SK-N-SH (cell line): ENCODE measurements at regions not wholly inside any gene's neighbourhood (a gene's known extent, or its start where the extent isn't known, plus 50 kb on each side); places are given as distances from the start of the nearest gene placed in this dataset.
A peak's percentile ranks its signal among the peaks of the same experiment; 100 is the strongest.

Source experiments
- CTCF ChIA-PET: fragments of 300-600, 350-600 bp; formaldehyde crosslinking; extraction: SDS; loops from one replicate; lab custom pipeline; 2021; lab: Yijun Ruan, JAX
- POLR2A ChIA-PET: fragments of 350-600 bp; sonication (Branson Sonifier 250); formaldehyde crosslinking; extraction: SDS; loops from one replicate; lab custom pipeline; 2020; ENCODE audit warnings: antibody characterized with exemption, inconsistent platforms; lab: Yijun Ruan, JAX
- DNase-seq: peaks from one replicate; pipeline ENCODE4 v3.0.0; 2012
- H2AFZ ChIP-seq: fragments of 200-600 bp; sonication (generic); 2 replicates; pipeline ENCODE4 v1.8.1; 2016; ENCODE audit warnings: antibody characterized with exemption, mild to moderate bottlenecking, low read depth
- H3F3A ChIP-seq: fragments of 200-600 bp; sonication (generic); replicated peaks from 2 replicates; pipeline ENCODE3; 2016; ENCODE audit warnings: antibody characterized with exemption, mild to moderate bottlenecking; ENCODE audit not compliant: insufficient read depth
- H3K27ac ChIP-seq, 2 experiments: fragments of 200-500 bp in 1 of 2; fragments of 200-600 bp in 1 of 2; sonication (Bioruptor generic) in 1 of 2; sonication (generic), shearing (Covaris generic) in 1 of 2; 2 replicates each; pipeline versions ENCODE4 v1.5.1 to v1.6.1; 2014 to 2016; ENCODE audit warnings: low read depth in 2 of 2, inconsistent platforms in 1 of 2, low read length in 1 of 2, mild to moderate bottlenecking in 1 of 2, mixed read lengths in 1 of 2
- H3K27me3 ChIP-seq: fragments of 200-600 bp; sonication (generic), shearing (Covaris generic); 2 replicates; pipeline ENCODE4 v1.6.1; 2016; ENCODE audit warnings: mixed run types; ENCODE audit not compliant: insufficient read depth
- H3K36me3 ChIP-seq, 2 experiments: fragments of 200-500 bp in 1 of 2; fragments of 200-600 bp in 1 of 2; sonication (Bioruptor generic) in 1 of 2; sonication (generic) in 1 of 2; replicated peaks in 1 of 2; 2 replicates each; pipeline versions ENCODE3 to v1.5.1; 2014 to 2016; ENCODE audit warnings: low read length in 1 of 2, mild to moderate bottlenecking in 1 of 2; ENCODE audit not compliant: insufficient read depth in 2 of 2, control insufficient read depth in 1 of 2
- H3K4me1 ChIP-seq, 2 experiments: fragments of 200-500 bp in 1 of 2; fragments of 200-600 bp in 1 of 2; sonication (Bioruptor generic) in 1 of 2; sonication (generic), shearing (Covaris generic) in 1 of 2; 2 replicates each; pipeline versions ENCODE4 v1.5.1 to v1.6.1; 2014 to 2016; ENCODE audit warnings: low read depth in 1 of 2, low read length in 1 of 2, mixed run types in 1 of 2; ENCODE audit not compliant: insufficient read depth in 2 of 2, control insufficient read depth in 1 of 2
- H3K4me2 ChIP-seq: fragments of 200-600 bp; sonication (generic), shearing (Covaris generic); 2 replicates; pipeline ENCODE4 v1.6.1; 2017; ENCODE audit warnings: mixed run types
- H3K4me3 ChIP-seq, 2 experiments: fragments of 200-500 bp in 1 of 2; fragments of 200-600 bp in 1 of 2; sonication (Bioruptor generic) in 1 of 2; sonication (generic), shearing (Covaris generic) in 1 of 2; 2 replicates each; pipeline versions ENCODE4 v1.5.1 to v1.8.1; 2014 to 2016; ENCODE audit warnings: low read depth in 2 of 2, inconsistent platforms in 1 of 2, low read length in 1 of 2, mild to moderate bottlenecking in 1 of 2, mixed read lengths in 1 of 2, moderate library complexity in 1 of 2
- H3K79me2 ChIP-seq: fragments of 200-600 bp; sonication (generic); 2 replicates; pipeline ENCODE4 v1.8.1; 2017; ENCODE audit warnings: mild to moderate bottlenecking; ENCODE audit not compliant: insufficient read depth
- H3K9ac ChIP-seq: fragments of 200-600 bp; sonication (generic); 2 replicates; pipeline ENCODE4 v1.6.1; 2017; ENCODE audit warnings: mixed run types
- H3K9me2 ChIP-seq: fragments of 200-600 bp; sonication (generic); 2 replicates; pipeline ENCODE4 v1.6.1; 2017; ENCODE audit warnings: mixed run types
- H3K9me3 ChIP-seq: fragments of 200-600 bp; sonication (generic); 2 replicates; pipeline ENCODE4 v1.6.1; 2017; ENCODE audit warnings: mixed run types, mild to moderate bottlenecking, moderate library complexity
- H4K20me1 ChIP-seq: fragments of 200-600 bp; sonication (generic); 2 replicates; pipeline ENCODE4 v1.6.1; 2017; ENCODE audit warnings: mild to moderate bottlenecking, mixed run types; ENCODE audit not compliant: insufficient read depth
- CHD2 ChIP-seq: fragments of 150-350 bp; IDR thresholded peaks from 2 replicates; pipeline ENCODE4 v1.6.1; 2018; ENCODE audit warnings: low read length; ENCODE audit not compliant: partially characterized antibody
- EP300 ChIP-seq, 2 experiments: IDR thresholded peaks; 2 replicates each; pipeline versions ENCODE4 v1.4.0 to v1.6.1; 2012; ENCODE audit warnings: borderline replicate concordance in 1 of 2, low read depth in 1 of 2, low read length in 1 of 2
- EZH2phosphoT487 ChIP-seq: fragments of 200-600 bp; sonication (generic); IDR thresholded peaks from 2 replicates; pipeline ENCODE4 v1.6.1; 2017; ENCODE audit warnings: low read depth, mixed run types, mild to moderate bottlenecking, antibody characterized with exemption, moderate library complexity, borderline replicate concordance
- FOXJ3 ChIP-seq: sonication (generic); formaldehyde crosslinking; IDR thresholded peaks from 2 replicates; pipeline ENCODE4 v1.5.1; 2020; ENCODE audit warnings: mild to moderate bottlenecking, missing genetic modification reagents
- GATA2 ChIP-seq: sonication (generic); formaldehyde crosslinking; IDR thresholded peaks from 2 replicates; pipeline ENCODE4 v1.5.0; 2020; ENCODE audit warnings: mild to moderate bottlenecking, missing genetic modification reagents
- IRF3 ChIP-seq: fragments of 150-350 bp; IDR thresholded peaks from 2 replicates; pipeline ENCODE4 v1.6.1; 2016; ENCODE audit warnings: mild to moderate bottlenecking, low read depth, low read length
- JUND ChIP-seq: IDR thresholded peaks from 2 replicates; pipeline ENCODE4 v1.4.0; 2012
- MAX ChIP-seq: IDR thresholded peaks from 2 replicates; pipeline ENCODE4 v1.4.0; 2012; ENCODE audit warnings: low read depth
- PBX3 ChIP-seq: IDR thresholded peaks from 2 replicates; pipeline ENCODE4; 2012
- POLR2AphosphoS5 ChIP-seq: IDR thresholded peaks from 2 replicates; pipeline ENCODE4 v1.6.1; 2012; ENCODE audit warnings: low read depth, low read length
- REST ChIP-seq: IDR thresholded peaks from 2 replicates; pipeline ENCODE4 v1.6.1; 2012; ENCODE audit warnings: mild to moderate bottlenecking, low read depth, low read length, moderate library complexity
- RXRA ChIP-seq: IDR thresholded peaks from 2 replicates; pipeline ENCODE4 v1.4.0; 2012; ENCODE audit warnings: low read depth, mild to moderate bottlenecking, borderline replicate concordance
- SMC3 ChIP-seq: IDR thresholded peaks from 2 replicates; pipeline ENCODE4 v1.6.1; 2012; ENCODE audit warnings: low read depth, low read length, improper control_type of control experiment
- TAF1 ChIP-seq: IDR thresholded peaks from 2 replicates; pipeline ENCODE4 v1.6.1; 2012; ENCODE audit warnings: low read depth, mild to moderate bottlenecking, low read length, moderate library complexity, borderline replicate concordance
- TEAD4 ChIP-seq: IDR thresholded peaks from 2 replicates; pipeline ENCODE4 v1.4.0; 2012; ENCODE audit warnings: mild to moderate bottlenecking, borderline replicate concordance; ENCODE audit not compliant: insufficient read depth
- USF2 ChIP-seq: fragments of 150-350 bp; IDR thresholded peaks from 2 replicates; pipeline ENCODE4 v1.6.1; 2017; ENCODE audit warnings: antibody characterized with exemption, low read length, low read depth, borderline replicate concordance
- WGBS: methylation state at CpG from one replicate; pipeline ENCODE4 v1.1.6; 2017; ENCODE audit warnings: low lambda C conversion rate; 5-methylcytosine and 5-hydroxymethylcytosine counted together
- TF ChIP-seq, protein P1 (sequence below): IDR thresholded peaks from 2 replicates; pipeline ENCODE4 v1.4.0; 2012; ENCODE audit warnings: low read depth, borderline replicate concordance

DNA sequence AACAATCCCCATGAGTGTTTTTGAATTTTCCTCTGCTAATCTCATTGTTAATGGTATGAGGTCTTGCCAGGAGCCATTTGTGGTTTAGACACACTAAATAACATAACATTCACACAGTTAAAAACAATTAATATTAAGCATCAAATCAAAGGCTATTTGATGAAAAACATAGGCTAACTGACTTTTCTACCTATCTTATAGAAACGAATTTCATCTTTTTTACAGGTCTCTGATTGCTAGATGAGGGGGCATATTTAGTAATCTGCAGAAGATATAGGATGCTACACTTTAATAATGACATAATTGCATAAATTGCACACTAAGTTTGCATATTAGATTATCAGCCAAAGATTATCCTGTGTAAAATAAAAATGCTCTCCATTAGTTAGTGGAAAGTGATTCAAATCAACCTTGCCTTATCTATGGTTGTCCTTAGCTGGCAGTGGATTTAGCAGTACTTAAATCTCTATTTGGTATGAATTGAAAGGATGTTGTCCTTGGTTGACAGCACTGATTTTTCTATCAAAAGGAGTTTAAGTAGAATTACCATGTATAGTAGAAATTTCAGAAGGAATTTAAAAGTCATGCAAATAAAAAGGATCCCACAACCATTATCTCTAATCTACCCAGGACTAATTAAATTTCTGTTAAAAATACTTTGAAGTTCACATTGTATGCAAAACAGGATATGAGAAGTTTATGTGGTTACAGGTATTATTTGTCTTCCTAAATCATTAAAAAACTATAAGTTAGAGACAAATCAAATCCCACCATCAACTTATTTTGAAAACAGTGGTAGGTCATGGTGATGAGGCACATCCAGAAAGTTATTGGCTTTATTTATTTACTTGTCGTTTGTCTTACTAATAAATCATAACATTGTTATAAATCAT lies 50.6 kb upstream of the SPAG16 start:
- no peak for TF ChIP-seq USF2
- no peak for TF ChIP-seq MAX
- TF ChIP-seq PBX3: no peak
- TF ChIP-seq SMC3: no peak
- no peak for TF ChIP-seq EP300 (IDR thresholded peaks at IDR 0.05; ENCODE audit: borderline replicate concordance in 1 of 2, low read depth in 1 of 2, low read length in 1 of 2)
- no peak for TF ChIP-seq RXRA
- TF ChIP-seq POLR2AphosphoS5: no peak
- no peak for TF ChIP-seq IRF3
- no peak for TF ChIP-seq JUND
- no peak for TF ChIP-seq GATA2 (CRISPR knock-in tag)
- TF ChIP-seq, protein P1, sequence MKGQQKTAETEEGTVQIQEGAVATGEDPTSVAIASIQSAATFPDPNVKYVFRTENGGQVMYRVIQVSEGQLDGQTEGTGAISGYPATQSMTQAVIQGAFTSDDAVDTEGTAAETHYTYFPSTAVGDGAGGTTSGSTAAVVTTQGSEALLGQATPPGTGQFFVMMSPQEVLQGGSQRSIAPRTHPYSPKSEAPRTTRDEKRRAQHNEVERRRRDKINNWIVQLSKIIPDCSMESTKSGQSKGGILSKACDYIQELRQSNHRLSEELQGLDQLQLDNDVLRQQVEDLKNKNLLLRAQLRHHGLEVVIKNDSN: no peak
- TF ChIP-seq TEAD4: no peak
- TF ChIP-seq TAF1: no peak
- TF ChIP-seq FOXJ3 (CRISPR knock-in tag): no peak
- no peak for TF ChIP-seq EZH2phosphoT487
- no peak for TF ChIP-seq REST
- TF ChIP-seq CHD2: no peak
- POLR2A ChIA-PET: no interaction called here
- Histone ChIP-seq H2AFZ (no peak overlapping the region; the same call in 1 of the 2 replicates), H3K27me3 (no peaks in the 10 kb centered on the region), H3K36me3 (no peaks in the 10 kb centered on the region), H3K9me3 (no peaks in the 10 kb centered on the region; the same call in 1 of the 2 replicates), H3K4me2 (peak overlapping the region; percentile 14; the same call in 1 of the 2 replicates), H4K20me1 (no peaks in the 10 kb centered on the region), H3K9ac (no peak overlapping the region), H3F3A (peaks cover 22% of the 10 kb centered on the region), H3K9me2 (no peaks in the 10 kb centered on the region), H3K27ac (no peak overlapping the region), H3K79me2 (no peaks in the 10 kb centered on the region), H3K4me1 (peaks cover 3 to 44% of the 10 kb centered on the region in 2 experiments), H3K4me3 (no peak overlapping the region)
- WGBS: 55% methylated on average over 2 of the region's 2 CpGs
- CTCF ChIA-PET: no interaction called here
- DNase-seq: no peak
